SU-DHL-6 (cell line): ENCODE measurements at regions not wholly inside any gene's neighbourhood (a gene's known extent, or its start where the extent isn't known, plus 50 kb on each side); places are given as distances from the start of the nearest gene placed in this dataset.

Experiments used
- H2AFZ ChIP-seq: fragments of 200-600 bp; sonication (generic); 2 replicates; pipeline ENCODE4 v1.6.1; 2014; ENCODE audit warnings: low read depth, mild to moderate bottlenecking, moderate library complexity, mixed read lengths, antibody characterized with exemption, low read length; ENCODE audit not compliant: severe bottlenecking
- H3F3A ChIP-seq: fragments of 200-600 bp; shearing (Covaris generic); 2 replicates; pipeline ENCODE4 v1.6.0; 2016; ENCODE audit warnings: antibody characterized with exemption, mild to moderate bottlenecking; ENCODE audit not compliant: insufficient read depth
- H3K27ac ChIP-seq: fragments of 200-600 bp; sonication (generic); 2 replicates; pipeline ENCODE4 v1.5.1; 2016; ENCODE audit warnings: low read depth, mild to moderate bottlenecking, low read length, moderate library complexity, mixed read lengths
- H3K27me3 ChIP-seq: fragments of 200-600 bp; sonication (generic), shearing (Covaris generic); 2 replicates; pipeline ENCODE4 v1.6.0; 2014; ENCODE audit warnings: mild to moderate bottlenecking, low read length
- H3K36me3 ChIP-seq: fragments of 200-600 bp; sonication (generic); 2 replicates; pipeline ENCODE4 v1.6.1; 2014; ENCODE audit warnings: mild to moderate bottlenecking, low read length, mixed read lengths
- H3K4me2 ChIP-seq: fragments of 300-600, 200-600 bp; shearing (Covaris generic), sonication (generic); 2 replicates; pipeline ENCODE4 v1.6.0; 2014; ENCODE audit warnings: low read length, low read depth, mild to moderate bottlenecking; ENCODE audit not compliant: poor library complexity, severe bottlenecking
- H3K4me3 ChIP-seq: fragments of 200-600 bp; sonication (generic); 2 replicates; pipeline ENCODE4 v1.5.1; 2014; ENCODE audit warnings: antibody characterized with exemption, low read length, mild to moderate bottlenecking, mixed read lengths; ENCODE audit not compliant: insufficient read depth, poor library complexity, severe bottlenecking
- H3K79me2 ChIP-seq: fragments of 200-600 bp; sonication (generic); 2 replicates; pipeline ENCODE4 v1.6.1; 2014; ENCODE audit warnings: mild to moderate bottlenecking, low read length, moderate library complexity; ENCODE audit not compliant: insufficient read depth
- H3K9ac ChIP-seq: fragments of 200-600 bp; sonication (generic); 2 replicates; pipeline ENCODE4 v1.7.0; 2014; ENCODE audit warnings: mild to moderate bottlenecking, low read length
- H3K9me2 ChIP-seq: fragments of 200-600 bp; sonication (generic); replicated peaks from 2 replicates; pipeline ENCODE4 v1.6.1; 2014; ENCODE audit warnings: low read length; ENCODE audit not compliant: insufficient read depth
- H3K9me3 ChIP-seq: fragments of 200-600 bp; sonication (generic); 2 replicates; pipeline ENCODE4 v1.6.1; 2014; ENCODE audit warnings: low read length, mixed read lengths; ENCODE audit not compliant: insufficient read depth
- H4K20me1 ChIP-seq: fragments of 200-600 bp; sonication (generic); 2 replicates; pipeline ENCODE4 v1.6.1; 2014; ENCODE audit warnings: low read depth, mild to moderate bottlenecking, antibody characterized with exemption, low read length, moderate library complexity, mixed read lengths
- EZH2phosphoT487 ChIP-seq: fragments of 200-600 bp; sonication (generic), shearing (Covaris generic); conservative IDR thresholded peaks from 2 replicates; pipeline ENCODE4 v1.6.1; 2018; ENCODE audit warnings: mild to moderate bottlenecking, antibody characterized with exemption, low read length, moderate library complexity, mixed read lengths
- TF ChIP-seq, protein P1 (sequence below): fragments of 200-600 bp; sonication (generic); IDR thresholded peaks from one replicate; pipeline ENCODE4 v1.5.1; 2017; ENCODE audit warnings: antibody characterized with exemption, mild to moderate bottlenecking, low read length, moderate library complexity; ENCODE audit not compliant: insufficient read depth, poor library complexity, severe bottlenecking

DNA sequence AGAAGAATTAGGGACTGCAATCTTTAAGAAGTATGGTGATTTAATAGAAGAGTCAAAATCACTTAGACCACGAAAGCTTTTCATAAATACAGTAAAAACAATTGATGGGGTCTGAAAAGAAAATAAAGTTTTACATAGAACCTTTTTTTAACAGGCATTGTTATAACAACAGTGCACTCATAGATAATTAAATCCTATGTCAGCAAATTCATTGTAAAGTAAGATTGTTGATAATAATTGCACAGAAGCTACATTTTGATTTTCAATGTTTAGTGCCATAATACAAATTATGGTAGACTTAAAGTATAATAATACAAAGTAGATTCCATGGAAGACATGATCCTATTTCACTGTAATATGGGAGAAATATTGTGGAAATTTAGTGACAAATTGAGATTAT, 130.7 kb upstream of the FSIP2 start:
- Histone ChIP-seq H3K9ac (no peak overlapping the region), H4K20me1 (no peaks in the 10 kb centered on the region), H3K79me2 (no peaks in the 10 kb centered on the region), H3K27ac (no peak overlapping the region), H3F3A (no peaks in the 10 kb centered on the region), H3K4me3 (no peak overlapping the region), H3K9me2 (no peaks in the 10 kb centered on the region), H3K36me3 (no peaks in the 10 kb centered on the region), H2AFZ (no peak overlapping the region), H3K27me3 (no peaks in the 10 kb centered on the region), H3K9me3 (no peaks in the 10 kb centered on the region), H3K4me2 (no peak overlapping the region)
- TF ChIP-seq EZH2phosphoT487, result no peak
- TF ChIP-seq, protein P1, sequence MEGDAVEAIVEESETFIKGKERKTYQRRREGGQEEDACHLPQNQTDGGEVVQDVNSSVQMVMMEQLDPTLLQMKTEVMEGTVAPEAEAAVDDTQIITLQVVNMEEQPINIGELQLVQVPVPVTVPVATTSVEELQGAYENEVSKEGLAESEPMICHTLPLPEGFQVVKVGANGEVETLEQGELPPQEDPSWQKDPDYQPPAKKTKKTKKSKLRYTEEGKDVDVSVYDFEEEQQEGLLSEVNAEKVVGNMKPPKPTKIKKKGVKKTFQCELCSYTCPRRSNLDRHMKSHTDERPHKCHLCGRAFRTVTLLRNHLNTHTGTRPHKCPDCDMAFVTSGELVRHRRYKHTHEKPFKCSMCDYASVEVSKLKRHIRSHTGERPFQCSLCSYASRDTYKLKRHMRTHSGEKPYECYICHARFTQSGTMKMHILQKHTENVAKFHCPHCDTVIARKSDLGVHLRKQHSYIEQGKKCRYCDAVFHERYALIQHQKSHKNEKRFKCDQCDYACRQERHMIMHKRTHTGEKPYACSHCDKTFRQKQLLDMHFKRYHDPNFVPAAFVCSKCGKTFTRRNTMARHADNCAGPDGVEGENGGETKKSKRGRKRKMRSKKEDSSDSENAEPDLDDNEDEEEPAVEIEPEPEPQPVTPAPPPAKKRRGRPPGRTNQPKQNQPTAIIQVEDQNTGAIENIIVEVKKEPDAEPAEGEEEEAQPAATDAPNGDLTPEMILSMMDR, result no peak

DNA sequence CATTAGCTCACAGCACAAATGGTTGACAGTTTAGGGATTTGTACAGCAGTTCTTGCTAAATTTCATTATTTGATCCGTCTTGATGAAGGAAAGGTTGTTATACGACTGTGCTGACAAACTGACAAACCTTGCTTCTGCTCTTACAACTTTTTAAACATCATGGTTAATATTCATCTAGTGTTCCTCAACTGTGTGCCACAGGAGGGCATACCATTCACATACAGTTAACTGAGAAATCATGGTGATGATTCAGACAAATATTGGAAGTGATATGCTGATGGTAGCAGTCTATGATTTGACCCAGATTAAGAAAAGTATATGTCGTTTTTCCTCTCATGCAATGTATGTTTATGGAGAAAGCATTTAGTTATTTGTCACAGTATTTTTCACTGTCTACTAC, 129.8 kb upstream of the FSIP2 start:
- no peak for TF ChIP-seq EZH2phosphoT487
- TF ChIP-seq, protein P1, result no peak

DNA sequence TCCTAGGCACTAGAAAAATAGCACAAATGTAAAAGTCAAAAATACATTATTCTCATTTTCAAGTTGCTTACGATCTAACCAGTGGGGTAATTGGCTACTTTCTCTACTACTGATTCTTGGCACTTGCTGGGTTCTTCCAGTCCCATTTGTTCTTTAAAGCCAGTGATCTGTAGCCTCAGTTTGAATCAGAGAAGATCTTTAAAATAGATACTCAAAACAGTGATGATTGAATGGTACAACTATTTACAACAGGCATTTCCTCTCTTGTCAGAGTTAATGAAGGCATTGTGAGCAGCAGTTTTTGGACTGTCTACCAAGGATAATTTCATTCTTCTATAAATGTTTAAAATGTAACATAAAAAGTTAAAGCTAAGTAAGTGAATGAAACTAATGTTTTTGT, 128.3 kb upstream of the FSIP2 start:
- Histone ChIP-seq H3K36me3 (no peaks in the 10 kb centered on the region), H3K27me3 (no peaks in the 10 kb centered on the region), H3K27ac (no peak overlapping the region), H3K9ac (no peak overlapping the region), H3K9me3 (no peaks in the 10 kb centered on the region), H3K4me2 (no peak overlapping the region), H3F3A (no peaks in the 10 kb centered on the region), H3K79me2 (no peaks in the 10 kb centered on the region), H2AFZ (no peak overlapping the region), H3K9me2 (no peaks in the 10 kb centered on the region), H4K20me1 (no peaks in the 10 kb centered on the region), H3K4me3 (no peak overlapping the region)
- TF ChIP-seq, protein P1, result no peak

More for the DNA sequence above, 129.8 kb upstream of the FSIP2 start:
- Histone ChIP-seq H3K27ac (no peak overlapping the region), H3K79me2 (no peaks in the 10 kb centered on the region), H3K9me3 (no peaks in the 10 kb centered on the region), H3K36me3 (no peaks in the 10 kb centered on the region), H3F3A (no peaks in the 10 kb centered on the region), H3K9ac (no peak overlapping the region), H3K4me2 (no peak overlapping the region), H3K27me3 (no peaks in the 10 kb centered on the region), H2AFZ (no peak overlapping the region), H4K20me1 (no peaks in the 10 kb centered on the region), H3K9me2 (no peaks in the 10 kb centered on the region), H3K4me3 (no peak overlapping the region)

DNA sequence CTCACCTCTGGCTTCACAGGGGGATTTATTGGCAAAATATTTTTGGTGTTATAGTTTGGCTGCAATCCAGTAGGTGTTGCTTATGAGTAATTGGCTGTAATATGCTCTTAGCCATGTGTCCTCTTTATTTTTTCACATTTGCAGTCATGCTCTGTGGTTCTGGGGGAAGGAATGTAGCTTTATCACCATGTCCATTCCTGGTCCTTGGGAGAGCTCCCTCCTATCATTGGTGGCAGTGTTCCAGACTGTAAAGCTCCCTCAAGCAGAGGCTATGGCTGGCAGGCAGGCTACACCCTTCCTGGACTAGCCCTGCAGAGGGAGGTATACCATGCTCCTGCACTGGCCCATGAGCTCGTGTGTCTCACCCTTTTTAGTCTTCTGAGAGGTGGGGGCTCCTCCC, 120.0 kb upstream of the FSIP2 start:
- no peak overlapping the region for H3K9ac ChIP-seq
- H3K9me3 ChIP-seq, result no peaks in the 10 kb centered on the region
- no peaks in the 10 kb centered on the region for H3K36me3 ChIP-seq
- H3K4me3 ChIP-seq, result no peak overlapping the region
- H3K27ac ChIP-seq, result no peak overlapping the region
- no peaks in the 10 kb centered on the region for H3K27me3 ChIP-seq
- H3K9me2 ChIP-seq, result no peaks in the 10 kb centered on the region
- TF ChIP-seq, protein P1, result no peak
- no peak for TF ChIP-seq EZH2phosphoT487
- no peaks in the 10 kb centered on the region for H3F3A ChIP-seq
- no peaks in the 10 kb centered on the region for H4K20me1 ChIP-seq
- H3K4me2 ChIP-seq, result no peak overlapping the region
- H2AFZ ChIP-seq, result no peak overlapping the region
- no peaks in the 10 kb centered on the region for H3K79me2 ChIP-seq
